Ureter (tissue), 1 donor: ENCODE measurements at regions not wholly inside any gene's neighbourhood (a gene's known extent, or its start where the extent isn't known, plus 50 kb on each side); places are given as distances from the start of the nearest gene placed in this dataset.
A peak's percentile ranks its signal among the peaks of the same experiment; 100 is the strongest.

ENCODE experiments used
- DNase-seq: peaks from one replicate; pipeline ENCODE4 v3.0.0-alpha.2; 2020; ENCODE audit warnings: low spot score
- donor health status: DM: yes; HTN: yes; CAD: no.

GRCh38 chr3:78249294-78249693 is 1209.4 kb downstream of the ROBO2 start:
- no peak for DNase-seq

- DNase-seq, result no peak
Observed at GRCh38 chr3:78253860-78254259, 1214.0 kb downstream of the ROBO2 start.

- no peak for DNase-seq
Observed at GRCh38 chr3:78255403-78255802, 1215.5 kb downstream of the ROBO2 start.

GRCh38 chr3:78256123-78256522 is 1216.2 kb downstream of the ROBO2 start:
- no peak for DNase-seq

GRCh38 chr3:78257951-78258530 is 1218.1 kb downstream of the ROBO2 start:
- DNase-seq, result no peak

- no peak for DNase-seq
Observed at GRCh38 chr3:78258798-78259197, 1218.9 kb downstream of the ROBO2 start.

- no peak for DNase-seq
Observed at GRCh38 chr3:78260388-78260787, 1220.5 kb downstream of the ROBO2 start.

DNA sequence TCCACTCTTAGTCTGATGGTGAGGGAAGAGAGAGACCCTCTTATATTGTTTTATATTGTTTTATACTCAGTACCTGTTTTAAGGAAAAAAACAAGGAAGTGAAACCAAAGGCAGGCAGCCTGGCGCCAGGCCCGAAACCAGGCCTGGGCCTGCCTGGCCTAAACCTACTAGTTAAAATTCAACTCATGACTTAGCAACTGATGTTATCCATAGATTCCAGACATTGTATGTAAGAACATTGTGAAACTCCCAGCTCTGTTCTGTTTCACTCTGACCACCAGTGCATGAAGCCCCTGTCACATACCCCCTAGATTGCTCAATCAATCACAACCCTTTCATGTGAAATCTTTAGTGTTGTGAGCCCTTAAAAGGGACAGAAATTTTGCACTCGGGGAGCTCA is 1226.7 kb downstream of the ROBO2 start:
- DNase-seq, result peak; percentile 45

DNA sequence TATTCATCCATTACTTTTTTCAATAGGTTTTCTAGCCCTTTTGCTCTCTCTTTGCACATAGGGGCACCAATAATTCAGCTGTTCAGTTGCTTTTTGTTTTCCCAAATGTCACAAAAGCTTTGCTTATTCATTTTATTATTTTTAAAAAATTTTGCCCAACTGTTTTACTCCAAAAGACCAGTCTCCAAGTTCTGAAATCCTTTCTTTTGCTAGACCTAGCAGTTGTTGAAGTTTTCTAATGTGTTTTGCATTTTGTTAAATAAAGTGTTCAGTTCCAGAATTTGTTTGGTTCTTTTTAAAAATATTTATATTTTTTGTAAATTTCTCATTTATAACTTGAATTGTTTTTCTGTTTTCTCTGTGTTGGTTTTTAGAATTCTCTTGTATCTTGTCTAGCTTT is 1227.3 kb downstream of the ROBO2 start:
- no peak for DNase-seq

- no peak for DNase-seq
Observed at GRCh38 chr3:78268087-78268486, 1228.2 kb downstream of the ROBO2 start.

DNA sequence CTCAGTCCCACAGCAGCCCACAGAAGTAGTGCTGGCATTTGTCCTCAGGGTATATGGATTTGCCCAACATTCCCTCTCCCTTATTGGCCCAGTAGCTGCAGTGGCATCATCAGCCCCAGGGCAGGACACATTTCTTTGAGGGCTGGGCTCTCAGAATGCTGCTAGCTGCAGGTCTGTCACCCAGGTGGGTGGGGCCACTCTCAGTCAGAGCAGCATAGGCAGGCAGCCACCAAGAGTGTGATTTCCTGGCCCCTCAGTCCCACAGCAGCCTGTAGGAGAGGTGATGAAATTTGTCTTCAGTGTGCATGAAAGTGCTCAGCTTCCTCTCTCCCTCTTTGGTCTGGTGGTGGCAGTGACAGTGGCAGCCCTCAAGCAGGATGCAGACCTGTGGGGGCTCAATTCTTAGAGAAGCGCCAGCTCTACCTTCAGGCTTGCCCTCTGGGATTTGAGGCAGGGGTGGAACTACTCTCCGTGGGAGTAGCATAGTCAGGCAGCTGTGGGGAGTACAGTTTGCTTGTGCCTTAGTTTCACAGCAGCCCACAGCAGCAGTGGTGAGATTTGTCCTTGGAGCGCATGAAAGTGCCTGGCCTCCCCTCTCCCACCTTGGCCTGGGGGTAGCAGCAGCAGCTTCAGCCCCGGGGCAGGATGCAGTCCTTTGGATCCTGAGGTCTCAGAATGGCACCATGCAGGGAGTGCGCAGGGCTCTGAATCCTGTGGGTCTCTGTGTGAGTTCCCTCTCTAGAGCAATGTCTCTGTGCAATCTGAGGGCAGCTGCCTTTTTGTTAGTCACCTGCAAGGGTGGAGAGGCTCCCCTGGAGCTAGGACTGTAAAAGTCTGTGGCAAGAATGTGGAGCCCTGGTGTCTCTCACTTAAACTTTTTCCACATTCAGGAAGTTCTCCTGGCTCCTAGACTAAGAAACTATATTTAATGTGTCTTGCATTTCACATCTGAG is 1229.1 kb downstream of the ROBO2 start:
- no peak for DNase-seq

DNA sequence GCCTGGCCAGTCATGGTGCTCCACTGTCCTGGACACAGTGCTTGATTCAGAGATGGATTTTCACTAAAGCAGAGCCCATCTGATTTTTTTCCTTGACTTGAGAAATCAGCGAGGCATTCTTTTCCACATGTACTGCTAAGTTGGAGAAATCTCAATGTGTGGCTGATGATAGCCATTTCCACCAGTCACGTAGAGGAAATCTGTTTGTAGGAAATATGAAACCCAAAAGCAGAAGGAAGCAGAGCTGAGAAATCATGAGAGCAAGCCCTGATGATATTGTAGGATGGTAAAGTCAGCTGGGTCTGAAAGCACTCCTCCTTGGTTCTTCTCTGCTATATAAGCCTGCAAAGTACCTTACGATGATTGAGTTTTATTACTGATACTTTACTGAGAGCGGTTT is 1233.4 kb downstream of the ROBO2 start:
- DNase-seq, result no peak

DNA sequence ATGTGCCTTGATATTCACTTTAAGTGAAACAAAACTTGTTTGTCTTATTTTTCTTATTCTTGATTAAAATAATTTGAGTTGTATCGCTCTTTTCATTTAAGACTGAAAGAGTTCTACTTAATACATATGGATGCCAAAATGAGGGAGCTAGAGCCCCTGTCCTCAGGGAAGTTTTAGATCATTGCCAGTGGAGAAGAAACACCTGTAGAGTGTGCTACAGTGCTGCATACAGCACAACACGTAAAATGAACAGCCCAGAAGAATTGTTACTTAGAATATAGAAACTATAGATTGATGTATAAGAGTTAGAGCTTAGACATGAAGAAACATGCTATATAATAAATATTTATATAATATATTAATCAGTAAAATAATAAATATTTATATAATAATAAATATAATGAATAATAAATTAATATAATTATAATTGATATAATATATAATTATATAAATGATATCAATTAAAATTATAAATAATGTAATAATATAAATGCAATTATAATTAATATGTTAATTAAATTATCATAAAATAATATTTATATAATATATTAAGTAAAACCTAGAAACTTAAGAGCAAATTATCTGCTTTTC is 1234.7 kb downstream of the ROBO2 start:
- DNase-seq, result no peak

DNA sequence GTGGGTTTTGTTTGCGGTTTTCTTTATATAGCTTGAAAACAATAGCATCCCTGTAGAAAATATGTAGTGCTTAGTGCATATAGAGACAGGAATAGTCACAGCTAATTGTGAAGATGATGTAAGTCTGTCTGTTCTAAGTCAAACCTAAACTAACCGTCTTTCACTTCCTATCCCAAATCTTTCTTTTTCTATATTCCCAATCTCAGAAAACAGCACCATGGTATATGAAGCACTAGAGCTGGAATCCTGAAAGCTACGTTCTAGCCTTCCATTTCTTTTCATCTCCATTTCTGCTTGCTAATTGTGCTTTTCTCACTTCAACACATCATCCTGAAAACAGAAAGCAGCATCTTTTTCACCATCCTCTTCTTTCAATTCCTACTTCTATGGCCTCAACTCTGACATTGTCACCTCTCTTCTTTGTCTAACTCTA is 1235.5 kb downstream of the ROBO2 start:
- DNase-seq, result no peak

DNA sequence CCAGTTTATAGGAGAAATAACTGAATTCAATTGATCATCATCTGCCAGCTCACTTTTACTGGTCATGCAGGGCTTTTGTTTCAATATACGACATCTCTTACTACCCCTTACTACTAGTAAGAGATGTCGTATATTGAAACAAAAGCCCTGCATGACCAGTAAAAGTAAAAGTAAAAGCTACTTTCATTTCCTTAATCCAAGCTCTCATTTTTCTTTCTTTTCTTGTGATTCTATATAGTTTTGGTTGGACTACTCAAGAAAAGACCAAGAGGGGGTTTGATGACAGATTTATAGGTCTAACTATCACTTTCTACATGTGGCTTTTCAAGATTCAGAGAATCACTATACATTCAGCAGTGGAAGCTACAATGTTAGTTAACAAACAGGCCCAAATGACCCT is 1237.3 kb downstream of the ROBO2 start:
- DNase-seq, result no peak

DNA sequence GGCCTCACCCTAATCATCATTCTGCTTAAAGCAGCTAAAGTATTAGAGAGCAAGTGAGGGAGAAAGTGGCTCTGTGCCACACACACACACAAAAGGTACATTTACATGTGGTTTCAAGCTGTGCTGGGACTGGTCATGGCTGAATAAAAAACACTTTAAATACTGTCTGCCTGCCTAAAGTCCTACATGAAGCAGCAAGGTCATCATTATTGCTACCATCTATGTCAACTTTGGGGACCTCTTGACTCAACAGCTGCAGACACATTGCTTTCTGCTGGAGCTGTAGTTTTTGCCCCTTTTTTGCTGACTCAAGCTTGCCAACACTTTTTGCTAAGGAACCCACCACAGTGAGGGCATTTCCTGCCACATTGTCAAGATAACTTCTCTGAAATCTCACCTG is 1237.9 kb downstream of the ROBO2 start:
- DNase-seq, result no peak

DNA sequence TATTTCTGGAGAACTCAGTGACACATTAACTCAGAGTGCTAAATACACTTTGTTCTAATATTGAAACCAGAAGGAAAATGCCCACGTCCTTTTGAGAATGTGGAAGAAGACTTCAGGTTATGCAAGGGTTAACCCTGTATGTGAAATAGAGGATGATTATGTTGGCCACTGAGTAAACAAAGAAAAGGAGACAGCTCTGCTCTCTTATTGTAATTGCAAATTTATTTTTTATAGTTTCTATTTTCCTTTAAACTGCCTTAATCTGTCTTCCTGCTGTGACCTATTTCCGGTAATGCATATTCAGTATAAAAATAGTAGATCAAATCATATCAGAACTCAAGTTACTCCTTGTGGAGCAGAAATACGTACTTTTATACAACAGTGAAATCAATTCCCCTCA is 1239.2 kb downstream of the ROBO2 start:
- no peak for DNase-seq

DNA sequence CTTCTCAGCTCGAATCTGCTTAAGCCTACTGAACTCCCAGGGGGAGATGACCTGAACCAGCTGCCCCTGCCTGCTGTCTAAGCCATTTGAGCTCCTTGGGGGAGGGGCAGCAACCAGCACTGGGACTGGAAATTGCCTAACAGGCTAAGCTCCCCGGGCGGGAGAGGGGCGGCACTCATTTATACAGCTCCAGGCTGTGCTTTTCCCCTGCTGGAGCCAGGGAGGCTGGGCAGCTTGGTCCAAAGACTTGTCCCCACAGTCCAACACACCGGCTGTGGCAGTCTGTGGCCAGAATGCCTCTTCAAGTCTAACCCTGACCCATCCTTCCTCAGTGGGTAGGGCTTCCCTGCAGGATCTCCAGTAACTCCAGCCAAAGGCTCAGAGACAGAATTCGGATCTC is 1241.5 kb downstream of the ROBO2 start:
- DNase-seq, result no peak

DNA sequence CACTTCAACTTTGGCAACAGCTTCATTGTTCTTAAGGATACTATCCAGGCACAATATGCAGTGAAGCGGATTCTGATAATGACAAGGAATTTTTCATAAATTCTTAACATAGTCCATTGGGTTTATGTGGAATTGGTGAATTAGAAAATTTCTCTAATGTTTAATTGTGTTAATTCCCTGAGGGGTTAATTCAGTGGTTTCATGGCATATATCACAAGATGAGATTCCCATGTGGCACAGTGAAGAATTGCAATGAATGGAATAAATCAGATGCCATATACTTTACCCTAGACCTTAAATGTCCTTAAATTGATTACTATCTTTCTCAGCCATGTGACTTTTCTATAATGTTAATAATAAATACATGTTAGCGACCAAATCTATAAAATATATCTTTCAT is 1244.1 kb downstream of the ROBO2 start:
- no peak for DNase-seq

DNA sequence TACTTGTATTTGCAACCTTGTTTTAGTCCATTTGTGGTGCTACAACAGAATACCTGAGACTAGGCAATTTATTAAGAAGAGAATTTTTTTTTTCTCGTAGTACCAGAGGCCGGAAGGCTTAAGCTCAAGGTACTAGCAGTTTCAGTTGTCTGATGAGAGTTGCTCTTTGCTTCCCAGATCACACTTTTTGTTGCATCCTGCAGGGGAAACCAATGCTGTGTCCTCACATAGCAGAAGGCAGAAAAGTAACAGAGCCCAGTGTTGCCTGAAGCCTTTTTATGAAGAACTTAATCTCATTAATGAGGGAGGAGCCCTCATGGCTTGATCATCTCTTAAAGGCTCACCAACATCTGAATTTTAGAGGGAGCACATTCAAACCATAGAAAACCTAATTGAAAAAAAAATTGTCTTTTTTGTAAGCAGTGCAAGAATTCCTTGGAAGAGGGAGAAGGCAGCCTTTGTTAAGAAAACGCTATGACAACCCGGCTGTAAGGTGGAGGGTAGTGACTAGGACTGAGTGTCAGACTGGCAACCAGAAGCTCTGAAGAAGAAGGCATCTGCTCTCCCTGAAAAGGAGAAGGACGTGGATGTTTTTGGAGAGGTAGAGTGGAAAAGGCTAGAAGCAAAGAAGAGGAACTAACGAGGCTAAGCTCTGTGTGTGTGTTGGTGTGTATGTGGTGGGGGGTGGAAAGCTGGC is 1245.3 kb downstream of the ROBO2 start:
- no peak for DNase-seq

DNA sequence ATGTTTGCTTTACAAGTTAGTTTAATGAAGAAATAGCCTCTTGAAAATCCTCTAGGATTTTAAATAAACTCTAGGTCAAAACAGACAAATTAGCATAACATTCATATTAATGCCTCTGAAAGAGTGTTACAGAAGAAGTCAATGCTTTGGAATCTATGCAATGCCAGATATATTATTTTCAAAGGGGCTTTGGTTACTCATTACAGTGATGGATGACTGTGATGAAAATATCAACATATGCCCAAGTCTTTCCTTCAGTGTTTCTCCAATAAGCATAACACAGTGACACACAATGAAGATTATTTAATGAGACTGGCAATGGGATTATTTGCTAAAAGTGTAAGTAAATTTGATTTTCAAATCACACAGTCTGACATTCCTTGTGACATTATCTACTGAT is 1247.2 kb downstream of the ROBO2 start:
- no peak for DNase-seq

DNA sequence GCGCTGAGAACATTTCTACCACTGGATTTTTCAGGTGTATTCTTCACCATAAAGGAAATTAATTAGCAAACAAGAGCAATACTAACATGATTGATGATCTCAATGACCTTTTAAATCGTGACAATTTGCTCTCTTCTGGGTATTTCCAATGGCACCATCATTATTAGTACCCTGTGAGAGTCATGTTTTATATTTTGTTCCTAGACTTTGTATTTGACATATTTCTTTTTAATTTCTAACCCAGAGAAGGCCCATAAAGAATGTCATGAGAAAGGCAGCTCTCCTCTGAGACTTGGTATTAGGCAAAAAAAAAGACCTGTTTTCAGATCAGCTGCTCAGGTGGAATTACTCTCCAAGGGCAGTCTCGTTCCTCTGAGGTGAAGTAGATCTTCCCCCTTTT is 1253.4 kb downstream of the ROBO2 start:
- DNase-seq, result no peak
